WTC11 (cell line): ENCODE measurements at regions not wholly inside any gene's neighbourhood (a gene's known extent, or its start where the extent isn't known, plus 50 kb on each side); places are given as distances from the start of the nearest gene placed in this dataset.

Source experiments
- ATAC-seq: fragments of 200-7000 bp; cut with Tn5 transposase; 2 replicates; pipeline ENCODE4 v1.10.0; 2021; ENCODE audit warnings: mild to moderate bottlenecking, moderate library complexity
- CTCF ChIA-PET: fragments of 300-600 bp; sonication (Branson Sonifier 250); formaldehyde crosslinking; loops from one replicate; lab custom pipeline; 2021; ENCODE audit warnings: antibody characterized with exemption; lab: Charles Lee
- POLR2A ChIA-PET: fragments of 350-600 bp; sonication (Branson Sonifier 250); formaldehyde crosslinking; loops from one replicate; lab custom pipeline; 2021; ENCODE audit warnings: antibody characterized with exemption; lab: Charles Lee
- DNase-seq: peaks from one replicate; pipeline ENCODE4 v3.0.0; 2021; ENCODE audit warnings: low spot score
- H3K27ac Mint-ChIP-seq: 2 replicates; pipeline ENCODE4 v1.8.0; 2021; ENCODE audit warnings: mixed read lengths
- H3K27me3 Mint-ChIP-seq: 2 replicates; pipeline ENCODE4 v1.8.0; 2021; ENCODE audit warnings: low read depth, mild to moderate bottlenecking, moderate library complexity, mixed read lengths
- H3K36me3 Mint-ChIP-seq: 2 replicates; pipeline ENCODE4 v1.8.0; 2021; ENCODE audit warnings: mixed read lengths
- H3K4me1 Mint-ChIP-seq: 2 replicates; pipeline ENCODE4 v1.8.0; 2022; ENCODE audit warnings: mixed read lengths
- H3K4me3 Mint-ChIP-seq: 2 replicates; pipeline ENCODE4 v1.8.0; 2021; ENCODE audit warnings: mild to moderate bottlenecking, moderate library complexity, mixed read lengths
- H3K9me3 Mint-ChIP-seq: 2 replicates; pipeline ENCODE4 v1.8.0; 2021; ENCODE audit warnings: mixed read lengths
- AFF4 ChIP-seq: sonication (generic); formaldehyde crosslinking; IDR thresholded peaks from 2 replicates; pipeline ENCODE4 v1.8.1; 2023; ENCODE audit warnings: mild to moderate bottlenecking, missing genetic modification reagents, borderline replicate concordance
- ATF6 ChIP-seq: sonication (generic); formaldehyde crosslinking; IDR thresholded peaks from 2 replicates; pipeline ENCODE4 v1.8.1; 2023; ENCODE audit warnings: mild to moderate bottlenecking, missing genetic modification reagents
- CTCF ChIP-seq: fragments of 200-600 bp; IDR thresholded peaks from 2 replicates; pipeline ENCODE4 v1.8.0; 2022; ENCODE audit warnings: antibody characterized with exemption
- ESRRA ChIP-seq: sonication (generic); formaldehyde crosslinking; IDR thresholded peaks from 2 replicates; pipeline ENCODE4 v1.8.1; 2022; ENCODE audit warnings: mild to moderate bottlenecking, missing genetic modification reagents, borderline replicate concordance
- ETV6 ChIP-seq: sonication (generic); formaldehyde crosslinking; IDR thresholded peaks from 2 replicates; pipeline ENCODE4 v1.8.1; 2022; ENCODE audit warnings: mild to moderate bottlenecking, missing genetic modification reagents
- FOXK1 ChIP-seq: sonication (generic); formaldehyde crosslinking; IDR thresholded peaks from 2 replicates; pipeline ENCODE4 v1.8.0; 2022; ENCODE audit warnings: mild to moderate bottlenecking, moderate library complexity, missing genetic modification reagents
- HMGXB4 ChIP-seq: sonication (generic); formaldehyde crosslinking; IDR thresholded peaks from 2 replicates; pipeline ENCODE4 v1.8.1; 2023; ENCODE audit warnings: mild to moderate bottlenecking, moderate library complexity, missing genetic modification reagents
- NFATC4 ChIP-seq: fragments of 250-450 bp; sonication (Bioruptor Pico); IDR thresholded peaks from 2 replicates; pipeline ENCODE4 v1.9.0; 2021; ENCODE audit warnings: mild to moderate bottlenecking
- NFYB ChIP-seq: sonication (generic); formaldehyde crosslinking; conservative IDR thresholded peaks from 2 replicates; pipeline ENCODE4 v1.8.0; 2022; ENCODE audit warnings: low read depth, missing genetic modification reagents
- SMAD4 ChIP-seq: sonication (generic); formaldehyde crosslinking; IDR thresholded peaks from 2 replicates; pipeline ENCODE4 v1.8.0; 2022; ENCODE audit warnings: mild to moderate bottlenecking, missing genetic modification reagents
- TEAD1 ChIP-seq: sonication (generic); formaldehyde crosslinking; IDR thresholded peaks from 2 replicates; pipeline ENCODE4 v1.8.0; 2022; ENCODE audit warnings: mild to moderate bottlenecking, missing genetic modification reagents
- ZBTB21 ChIP-seq: sonication (generic); formaldehyde crosslinking; IDR thresholded peaks from 2 replicates; pipeline ENCODE4 v1.8.1; 2023; ENCODE audit warnings: mild to moderate bottlenecking, missing genetic modification reagents, borderline replicate concordance
- ZNF121 ChIP-seq: sonication (generic); formaldehyde crosslinking; IDR thresholded peaks from 2 replicates; pipeline ENCODE4 v1.8.0; 2023; ENCODE audit warnings: missing genetic modification reagents
- ZSCAN18 ChIP-seq: fragments of 250-450 bp; sonication (Bioruptor Pico); IDR thresholded peaks from 2 replicates; pipeline ENCODE4 v2.1.2; 2022; ENCODE audit warnings: mild to moderate bottlenecking, moderate library complexity
- TF ChIP-seq, protein P1 (sequence below): fragments of 250-450 bp; sonication (Bioruptor Pico); conservative IDR thresholded peaks from 2 replicates; pipeline ENCODE4 v1.9.0; 2021; ENCODE audit warnings: mild to moderate bottlenecking
- TF ChIP-seq, protein P2 (sequence below): sonication (generic); formaldehyde crosslinking; IDR thresholded peaks from 2 replicates; pipeline ENCODE4 v1.8.0; 2023; ENCODE audit warnings: mild to moderate bottlenecking, missing genetic modification reagents

DNA sequence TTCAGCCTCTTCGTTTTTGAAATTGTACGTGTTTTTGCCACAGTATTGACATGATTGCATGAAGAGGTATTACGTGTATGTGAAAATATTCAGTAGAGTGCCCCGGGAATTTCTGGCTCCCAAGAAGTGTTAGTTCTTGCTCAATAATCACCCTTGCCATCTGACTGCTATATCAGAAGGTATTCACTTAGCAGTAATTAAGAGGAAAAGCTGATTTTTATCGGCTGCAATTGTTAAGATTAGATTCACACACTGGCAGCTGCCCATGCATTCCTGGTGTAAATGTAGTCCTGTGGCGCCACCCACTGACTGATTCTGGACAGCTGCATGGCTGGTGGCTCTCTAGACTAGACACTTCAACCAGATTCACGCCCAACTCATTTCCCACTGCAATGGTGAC, 440.1 kb upstream of the ADAMTS16 start:
- Mint-ChIP-seq H3K27ac (no peak overlapping the region), H3K27me3 (no peaks in the 10 kb centered on the region), H3K9me3 (peaks cover 5% of the 10 kb centered on the region), H3K4me3 (no peak overlapping the region), H3K36me3 (no peaks in the 10 kb centered on the region), H3K4me1 (no peaks in the 10 kb centered on the region)
- TF ChIP-seq, protein P1, sequence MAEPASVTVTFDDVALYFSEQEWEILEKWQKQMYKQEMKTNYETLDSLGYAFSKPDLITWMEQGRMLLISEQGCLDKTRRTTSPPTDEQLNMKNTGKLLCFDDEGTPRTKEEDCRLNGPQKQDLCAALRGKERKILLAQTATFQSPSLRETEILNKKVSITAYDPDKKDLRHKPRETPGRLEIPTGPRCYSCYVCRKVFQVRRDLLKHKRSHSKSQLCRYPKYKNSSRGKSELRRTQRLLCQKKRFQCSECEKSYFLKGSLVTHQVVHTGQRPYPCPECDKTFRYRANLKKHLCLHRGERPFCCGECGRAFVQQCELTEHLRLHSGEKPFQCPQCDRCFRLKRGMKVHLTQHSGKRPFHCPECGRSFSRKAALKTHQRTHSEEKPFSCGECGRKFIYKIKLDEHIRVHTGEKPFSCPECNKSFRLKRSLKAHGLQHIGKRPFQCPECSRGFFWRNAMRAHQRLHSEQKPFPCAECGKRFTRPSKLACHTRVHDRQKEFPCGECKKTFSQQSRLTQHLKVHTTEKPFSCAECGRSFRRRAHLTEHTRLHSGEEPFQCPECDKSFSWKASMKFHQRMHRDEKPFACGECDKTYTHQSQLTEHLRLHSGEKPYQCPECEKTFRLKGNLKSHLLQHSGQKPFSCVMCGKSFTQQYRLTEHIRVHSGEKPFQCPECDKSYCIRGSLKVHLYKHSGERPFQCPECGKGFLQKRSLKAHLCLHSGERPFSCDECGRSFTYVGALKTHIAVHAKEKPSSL, result no peak
- 0 out of 2 replicates have a peak, but pooled peaks have one; percentile 44 for TF ChIP-seq CTCF
- TF ChIP-seq, protein P2, sequence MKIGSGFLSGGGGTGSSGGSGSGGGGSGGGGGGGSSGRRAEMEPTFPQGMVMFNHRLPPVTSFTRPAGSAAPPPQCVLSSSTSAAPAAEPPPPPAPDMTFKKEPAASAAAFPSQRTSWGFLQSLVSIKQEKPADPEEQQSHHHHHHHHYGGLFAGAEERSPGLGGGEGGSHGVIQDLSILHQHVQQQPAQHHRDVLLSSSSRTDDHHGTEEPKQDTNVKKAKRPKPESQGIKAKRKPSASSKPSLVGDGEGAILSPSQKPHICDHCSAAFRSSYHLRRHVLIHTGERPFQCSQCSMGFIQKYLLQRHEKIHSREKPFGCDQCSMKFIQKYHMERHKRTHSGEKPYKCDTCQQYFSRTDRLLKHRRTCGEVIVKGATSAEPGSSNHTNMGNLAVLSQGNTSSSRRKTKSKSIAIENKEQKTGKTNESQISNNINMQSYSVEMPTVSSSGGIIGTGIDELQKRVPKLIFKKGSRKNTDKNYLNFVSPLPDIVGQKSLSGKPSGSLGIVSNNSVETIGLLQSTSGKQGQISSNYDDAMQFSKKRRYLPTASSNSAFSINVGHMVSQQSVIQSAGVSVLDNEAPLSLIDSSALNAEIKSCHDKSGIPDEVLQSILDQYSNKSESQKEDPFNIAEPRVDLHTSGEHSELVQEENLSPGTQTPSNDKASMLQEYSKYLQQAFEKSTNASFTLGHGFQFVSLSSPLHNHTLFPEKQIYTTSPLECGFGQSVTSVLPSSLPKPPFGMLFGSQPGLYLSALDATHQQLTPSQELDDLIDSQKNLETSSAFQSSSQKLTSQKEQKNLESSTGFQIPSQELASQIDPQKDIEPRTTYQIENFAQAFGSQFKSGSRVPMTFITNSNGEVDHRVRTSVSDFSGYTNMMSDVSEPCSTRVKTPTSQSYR (CRISPR knock-in tag), result no peak
- POLR2A ChIA-PET, result no interaction called here
- CTCF ChIA-PET, result interaction anchor here (0.6 to 2.5 kb wide), 13 partner anchors 18 to 1089 kb away, joined by 3 to 13 read pairs (median 4); no protein-coding TSS in a partner anchor
- ATAC-seq, result peak; percentile 92
- peak; percentile 85 for DNase-seq

GRCh38 chr5:4700871-4701270, 439.3 kb upstream of the ADAMTS16 start:
- ChIA-PET CTCF (interaction anchor here (0.7 to 2.5 kb wide), 3 partner anchors 137 to 395 kb away, joined by 3 to 8 read pairs (median 5); no protein-coding TSS in a partner anchor), POLR2A (no interaction called here)
- no peaks in the 10 kb centered on the region for H3K27me3 Mint-ChIP-seq
- no peaks in the 10 kb centered on the region for H3K4me1 Mint-ChIP-seq
- no peak overlapping the region for H3K4me3 Mint-ChIP-seq
- H3K36me3 Mint-ChIP-seq, result no peaks in the 10 kb centered on the region
- no peak for TF ChIP-seq SMAD4
- no peak for TF ChIP-seq ETV6 (CRISPR knock-in tag)
- no peak for TF ChIP-seq ZBTB21 (CRISPR knock-in tag)
- no peak for TF ChIP-seq TEAD1 (CRISPR knock-in tag)
- TF ChIP-seq NFATC4 (CRISPR knock-in tag), result no peak
- no peak for TF ChIP-seq HMGXB4 (CRISPR knock-in tag)
- TF ChIP-seq NFYB (CRISPR knock-in tag), result no peak
- TF ChIP-seq ZSCAN18 (CRISPR knock-in tag), result no peak
- no peak for DNase-seq
- H3K27ac Mint-ChIP-seq, result no peak overlapping the region
- ATAC-seq, result no peak
- peaks cover 5% of the 10 kb centered on the region for H3K9me3 Mint-ChIP-seq

- no peaks in the 10 kb centered on the region for H3K27me3 Mint-ChIP-seq
- POLR2A ChIA-PET, result no interaction called here
- ATAC-seq, result no peak
- TF ChIP-seq ESRRA (CRISPR knock-in tag), result no peak
- TF ChIP-seq ZNF121, result no peak
- TF ChIP-seq FOXK1 (CRISPR knock-in tag), result no peak
- TF ChIP-seq ATF6, result no peak
- no peak for TF ChIP-seq AFF4
Observed at GRCh38 chr5:4703931-4704458, 436.1 kb upstream of the ADAMTS16 start.

More at GRCh38 chr5:4703931-4704458, 436.1 kb upstream of the ADAMTS16 start:
- Mint-ChIP-seq H3K4me1 (no peaks in the 10 kb centered on the region), H3K4me3 (no peak overlapping the region), H3K9me3 (no peaks in the 10 kb centered on the region), H3K36me3 (no peaks in the 10 kb centered on the region), H3K27ac (no peak overlapping the region)
- CTCF ChIA-PET, result no interaction called here
- DNase-seq, result no peak
